ENCODE measurements at regions not wholly inside any gene's neighbourhood (a gene's known extent, or its start where the extent isn't known, plus 50 kb on each side); places are given as distances from the start of the nearest gene placed in this dataset.

GRCh38 chr6:62923728-62924127 lies 287.5 kb upstream of the FKBP1C start:
- TF ChIP-seq CTCF (IDR thresholded peaks at IDR 0.05) (no peak), EZH2 (IDR thresholded peaks at IDR 0.05; ENCODE audit: borderline replicate concordance, insufficient read depth, low read depth, low read length, poor library complexity, severe bottlenecking) (no peak)

Measured in B cell (primary cell).